Keratinocyte (primary cell): ENCODE measurements at regions not wholly inside any gene's neighbourhood (a gene's known extent, or its start where the extent isn't known, plus 50 kb on each side); places are given as distances from the start of the nearest gene placed in this dataset.

ENCODE experiments used
- CTCF ChIP-seq, 3 experiments: IDR thresholded peaks in 1 of 3; conservative IDR thresholded peaks in 1 of 3; optimal IDR thresholded peaks in 1 of 3; 2 replicates in 2 of 3; 3 replicates in 1 of 3; pipeline versions ENCODE3 to v1.5.1; 2011; ENCODE audit warnings: low read length in 3 of 3, mild to moderate bottlenecking in 3 of 3, moderate library complexity in 2 of 3, control low read depth in 1 of 3, inconsistent platforms in 1 of 3; ENCODE audit not compliant: insufficient read depth in 2 of 3; ENCODE audit errors: extremely low read depth in 1 of 3
- EZH2 ChIP-seq: IDR thresholded peaks from one replicate; pipeline ENCODE4 v1.6.1; 2012; ENCODE audit warnings: inconsistent platforms, mild to moderate bottlenecking, low read length, moderate library complexity

- TF ChIP-seq CTCF (optimal IDR thresholded peaks at IDR 0.05 in 1 of 3, IDR thresholded peaks at IDR 0.05 in 1 of 3, conservative IDR thresholded peaks at IDR 0.05 in 1 of 3; ENCODE audit: extremely low read depth in 1 of 3, insufficient read depth in 2 of 3, low read length in 3 of 3) (no peak), EZH2 (no peak)
Measured at GRCh38 chr14:66025779-66026178, 460.4 kb upstream of the CCDC196 start.
